ENCODE measurements at regions not wholly inside any gene's neighbourhood (a gene's known extent, or its start where the extent isn't known, plus 50 kb on each side); places are given as distances from the start of the nearest gene placed in this dataset.

- Histone ChIP-seq H3K27me3 (no peaks in the 10 kb centered on the region), H3K4me3 (ENCODE audit: low read depth in 1 of 2, low read length in 1 of 2) (no peak overlapping the region), H3K4me1 (ENCODE audit: control insufficient read depth in 1 of 2, insufficient read depth in 1 of 2, low read depth in 1 of 2, low read length in 1 of 2) (no peaks in the 10 kb centered on the region), H3K36me3 (no peaks in the 10 kb centered on the region), H3K27ac (no peak overlapping the region), H3K9me3 (no peaks in the 10 kb centered on the region)
- no peak for TF ChIP-seq CTCF (IDR thresholded peaks at IDR 0.05)
Observed at GRCh38 chr20:11267131-11267761, 593.4 kb upstream of the JAG1 start.

GRCh38 chr20:11267762-11268335 is 594.0 kb upstream of the JAG1 start:
- Histone ChIP-seq H3K27ac (no peak overlapping the region), H3K27me3 (no peaks in the 10 kb centered on the region), H3K4me3 (ENCODE audit: low read depth in 1 of 2, low read length in 1 of 2) (no peak overlapping the region), H3K9me3 (no peaks in the 10 kb centered on the region), H3K36me3 (no peaks in the 10 kb centered on the region), H3K4me1 (ENCODE audit: control insufficient read depth in 1 of 2, insufficient read depth in 1 of 2, low read depth in 1 of 2, low read length in 1 of 2) (no peaks in the 10 kb centered on the region)
- TF ChIP-seq CTCF (IDR thresholded peaks at IDR 0.05) = no peak

GRCh38 chr20:11270566-11270965 is 596.8 kb upstream of the JAG1 start:
- TF ChIP-seq CTCF (IDR thresholded peaks at IDR 0.05) = no peak
- H3K27me3 ChIP-seq = no peaks in the 10 kb centered on the region

GRCh38 chr20:11271319-11271718 is 597.5 kb upstream of the JAG1 start:
- H3K27me3 ChIP-seq = no peaks in the 10 kb centered on the region
- TF ChIP-seq CTCF (IDR thresholded peaks at IDR 0.05) = no peak
- no peak overlapping the region for H3K27ac ChIP-seq
- no peaks in the 10 kb centered on the region for H3K4me1 ChIP-seq (ENCODE audit: control insufficient read depth in 1 of 2, insufficient read depth in 1 of 2, low read depth in 1 of 2, low read length in 1 of 2)
- no peaks in the 10 kb centered on the region for H3K9me3 ChIP-seq
- H3K4me3 ChIP-seq (ENCODE audit: low read depth in 1 of 2, low read length in 1 of 2) = no peak overlapping the region
- H3K36me3 ChIP-seq = no peaks in the 10 kb centered on the region

More at GRCh38 chr20:11270566-11270965, 596.8 kb upstream of the JAG1 start:
- Histone ChIP-seq H3K4me1 (ENCODE audit: control insufficient read depth in 1 of 2, insufficient read depth in 1 of 2, low read depth in 1 of 2, low read length in 1 of 2) (no peaks in the 10 kb centered on the region), H3K4me3 (ENCODE audit: low read depth in 1 of 2, low read length in 1 of 2) (no peak overlapping the region), H3K27ac (no peak overlapping the region), H3K9me3 (no peaks in the 10 kb centered on the region), H3K36me3 (no peaks in the 10 kb centered on the region)

- H3K27ac ChIP-seq = no peak overlapping the region
- no peaks in the 10 kb centered on the region for H3K9me3 ChIP-seq
- H3K27me3 ChIP-seq = no peaks in the 10 kb centered on the region
- H3K4me1 ChIP-seq (ENCODE audit: control insufficient read depth in 1 of 2, insufficient read depth in 1 of 2, low read depth in 1 of 2, low read length in 1 of 2) = no peaks in the 10 kb centered on the region
- no peak for TF ChIP-seq CTCF (IDR thresholded peaks at IDR 0.05)
- no peaks in the 10 kb centered on the region for H3K36me3 ChIP-seq
- no peak overlapping the region for H3K4me3 ChIP-seq (ENCODE audit: low read depth in 1 of 2, low read length in 1 of 2)
Observed at GRCh38 chr20:11271920-11272594, 598.3 kb upstream of the JAG1 start.
